CD14-positive monocyte (primary cell): ENCODE measurements at regions not wholly inside any gene's neighbourhood (a gene's known extent, or its start where the extent isn't known, plus 50 kb on each side); places are given as distances from the start of the nearest gene placed in this dataset.

Experiments
- DNase-seq, 3 donors: peaks; one replicate each; pipeline ENCODE4 v3.0.0-alpha.2; 2011 to 2022
- H2AFZ ChIP-seq: 2 replicates; pipeline ENCODE4 v1.6.0; 2012; ENCODE audit warnings: mild to moderate bottlenecking, low read depth, low read length, inconsistent platforms; ENCODE audit not compliant: insufficient read depth, poor library complexity, severe bottlenecking
- H3K27ac ChIP-seq, 2 donors: 1 replicate in 1 of 2; 2 replicates in 1 of 2; pipeline ENCODE4 v1.5.1; 2012 to 2013; ENCODE audit warnings: low read length in 2 of 2, control low read depth in 1 of 2, inconsistent platforms in 1 of 2, low read depth in 1 of 2, mild to moderate bottlenecking in 1 of 2
- H3K27me3 ChIP-seq, 2 donors: one replicate each; pipeline versions ENCODE4 v1.6.0 to v1.6.1; 2011 to 2013; ENCODE audit warnings: low read length in 2 of 2; ENCODE audit not compliant: control insufficient read depth in 2 of 2, insufficient read depth in 2 of 2
- H3K36me3 ChIP-seq, 2 donors: replicated peaks in 1 of 2; 1 replicate in 1 of 2; 2 replicates in 1 of 2; pipeline versions ENCODE4 v1.5.1 to v1.6.1; 2012 to 2013; ENCODE audit warnings: low read length in 2 of 2, control low read depth in 1 of 2, inconsistent platforms in 1 of 2, mild to moderate bottlenecking in 1 of 2; ENCODE audit not compliant: insufficient read depth in 2 of 2, control insufficient read depth in 1 of 2
- H3K4me1 ChIP-seq, 2 donors: 1 replicate in 1 of 2; 2 replicates in 1 of 2; pipeline versions ENCODE4 v1.5.1 to v1.6.1; 2012 to 2013; ENCODE audit warnings: low read length in 2 of 2, control low read depth in 1 of 2, inconsistent platforms in 1 of 2, mild to moderate bottlenecking in 1 of 2, moderate library complexity in 1 of 2; ENCODE audit not compliant: insufficient read depth in 2 of 2, control insufficient read depth in 1 of 2
- H3K4me2 ChIP-seq: replicated peaks from 2 replicates; pipeline ENCODE3; 2012; ENCODE audit warnings: low read length, moderate library complexity, mild to moderate bottlenecking; ENCODE audit not compliant: poor library complexity, severe bottlenecking; ENCODE audit errors: extremely low read depth
- H3K4me3 ChIP-seq, 3 experiments: fragments of 200-600 bp in 1 of 3; sonication (generic) in 1 of 3; replicated peaks in 1 of 3; 1 replicate in 2 of 3; 2 replicates in 1 of 3; pipeline ENCODE4 v1.5.1; 2011 to 2013; ENCODE audit warnings: low read length in 3 of 3, mild to moderate bottlenecking in 3 of 3, control low read depth in 2 of 3, low read depth in 2 of 3, inconsistent platforms in 1 of 3, moderate library complexity in 1 of 3
- H3K79me2 ChIP-seq: 2 replicates; pipeline ENCODE4 v1.6.0; 2012; ENCODE audit warnings: mild to moderate bottlenecking, control low read depth, inconsistent platforms, low read length, moderate library complexity; ENCODE audit not compliant: insufficient read depth
- H3K9ac ChIP-seq: 2 replicates; pipeline ENCODE4 v1.6.0; 2017; ENCODE audit warnings: low read length, mild to moderate bottlenecking; ENCODE audit not compliant: insufficient read depth, poor library complexity, severe bottlenecking
- H3K9me3 ChIP-seq, 2 donors: replicated peaks in 1 of 2; 1 replicate in 1 of 2; 2 replicates in 1 of 2; pipeline versions ENCODE4 v1.5.1 to v1.6.1; 2012 to 2013; ENCODE audit warnings: low read length in 2 of 2, control low read depth in 1 of 2; ENCODE audit not compliant: control insufficient read depth in 1 of 2, insufficient read depth in 1 of 2
- H4K20me1 ChIP-seq: 2 replicates; pipeline ENCODE4 v1.6.0; 2012; ENCODE audit warnings: mild to moderate bottlenecking, low read length, control low read depth, moderate library complexity; ENCODE audit not compliant: insufficient read depth
- H3K27ac Mint-ChIP-seq, 7 donors: one replicate each; pipeline ENCODE4 v1.8.0; 2020; ENCODE audit warnings: mild to moderate bottlenecking in 7 of 7, mixed read lengths in 7 of 7, moderate library complexity in 6 of 7, inconsistent platforms in 2 of 7
- H3K27me3 Mint-ChIP-seq, 3 donors: one replicate each; pipeline ENCODE4 v1.8.0; 2021 to 2022; ENCODE audit warnings: low read depth in 3 of 3, mild to moderate bottlenecking in 3 of 3, mixed read lengths in 3 of 3, moderate library complexity in 3 of 3, inconsistent platforms in 1 of 3
- H3K36me3 Mint-ChIP-seq, 2 donors: one replicate each; pipeline ENCODE4 v1.8.0; 2020; ENCODE audit warnings: mixed read lengths in 2 of 2, inconsistent platforms in 1 of 2, mild to moderate bottlenecking in 1 of 2
- H3K4me1 Mint-ChIP-seq: one replicate; pipeline ENCODE4 v1.8.0; 2020; ENCODE audit warnings: mild to moderate bottlenecking, mixed read lengths
- H3K4me3 Mint-ChIP-seq, 2 donors: one replicate each; pipeline ENCODE4 v1.8.0; 2020; ENCODE audit warnings: mild to moderate bottlenecking in 2 of 2, mixed read lengths in 2 of 2, moderate library complexity in 1 of 2
- H3K9me3 Mint-ChIP-seq, 7 donors: one replicate each; pipeline ENCODE4 v1.8.0; 2020 to 2022; ENCODE audit warnings: mixed read lengths in 7 of 7, mild to moderate bottlenecking in 6 of 7, moderate library complexity in 6 of 7, inconsistent platforms in 2 of 7
- CTCF ChIP-seq: fragments of 200-600 bp; IDR thresholded peaks from one replicate; pipeline ENCODE4 v1.8.0; 2022; ENCODE audit warnings: antibody characterized with exemption, mild to moderate bottlenecking
- WGBS: methylation state at CpG from one replicate; pipeline ENCODE4 v1.1.5; 2013; ENCODE audit warnings: missing lambda C conversion rate; ENCODE audit not compliant: insufficient coverage; 5-methylcytosine and 5-hydroxymethylcytosine counted together
- intact Hi-C, 2 donors: fragments of 100-400 bp; cut with micrococcal nuclease; formaldehyde crosslinking; loops; one replicate each; pipeline versions ENCODE4 v1.15.0 to v1.15.1; 2023

- intact Hi-C loops, result no loop called here
- peak overlapping the region; percentile 68 for H3K4me2 ChIP-seq
- peak overlapping the region; percentile 97 to 99 (median 99) for H3K27ac Mint-ChIP-seq
- H3K27me3 Mint-ChIP-seq, result peaks cover 0 to 2% (median 0%) of the 10 kb centered on the region in 3 donors
- no peaks in the 10 kb centered on the region for H3K27me3 ChIP-seq
- peak overlapping the region; percentile 12 to 86 for H3K4me3 Mint-ChIP-seq
- H3K4me3 ChIP-seq, result peak overlapping the region in 1 of 3 experiments; percentile 64
- H3K4me1 Mint-ChIP-seq, result peaks cover 53% of the 10 kb centered on the region
- peak overlapping the region; percentile 96 for H3K27ac ChIP-seq
- WGBS, result 95% methylated on average over 15 of the region's 24 CpGs
- peak overlapping the region; percentile 96 for H3K9ac ChIP-seq
- no peaks in the 10 kb centered on the region for H3K79me2 ChIP-seq
- no peak for DNase-seq
- H3K36me3 ChIP-seq, result no peaks in the 10 kb centered on the region
- peak overlapping the region; percentile 7 for H2AFZ ChIP-seq
- H3K9me3 Mint-ChIP-seq, result peaks cover 0 to 4% (median 0%) of the 10 kb centered on the region in 7 donors
- no peak for TF ChIP-seq CTCF
- no peaks in the 10 kb centered on the region for H3K9me3 ChIP-seq
- peaks cover 4 to 12% of the 10 kb centered on the region in 2 donors for H3K36me3 Mint-ChIP-seq
- H3K4me1 ChIP-seq, result peaks cover 54 to 55% of the 10 kb centered on the region in 2 donors
- no peaks in the 10 kb centered on the region for H4K20me1 ChIP-seq
Measured at GRCh38 chr4:3390288-3390811, 51.4 kb upstream of the HGFAC start.

- Mint-ChIP-seq H3K27ac (no peak overlapping the region), H3K9me3 (peaks cover 0 to 2% (median 0%) of the 10 kb centered on the region in 7 donors), H3K4me3 (no peak overlapping the region), H3K27me3 (peaks cover 0 to 2% (median 0%) of the 10 kb centered on the region in 3 donors), H3K36me3 (peaks cover 2 to 12% of the 10 kb centered on the region in 2 donors), H3K4me1 (peaks cover 42% of the 10 kb centered on the region)
- peaks cover 43 to 44% of the 10 kb centered on the region in 2 donors for H3K4me1 ChIP-seq
- H3K27ac ChIP-seq, result no peak overlapping the region
- no peak overlapping the region for H2AFZ ChIP-seq
- intact Hi-C loops, result no loop called here
- no peaks in the 10 kb centered on the region for H3K27me3 ChIP-seq
- H3K9ac ChIP-seq, result no peak overlapping the region
- TF ChIP-seq CTCF, result no peak
- H4K20me1 ChIP-seq, result no peaks in the 10 kb centered on the region
- H3K79me2 ChIP-seq, result no peaks in the 10 kb centered on the region
- H3K4me3 ChIP-seq, result no peak overlapping the region
- H3K9me3 ChIP-seq, result no peaks in the 10 kb centered on the region
- no peak for DNase-seq
- WGBS, result 100% methylated on average over 4 of the region's 9 CpGs
- H3K36me3 ChIP-seq, result no peaks in the 10 kb centered on the region
- H3K4me2 ChIP-seq, result no peak overlapping the region
Measured at GRCh38 chr4:3391422-3391821, 50.3 kb upstream of the HGFAC start.
